NCI-H146 treated with DMSO at 0.1 percent for 48 hours (cell line): ENCODE measurements at regions not wholly inside any gene's neighbourhood (a gene's known extent, or its start where the extent isn't known, plus 50 kb on each side); places are given as distances from the start of the nearest gene placed in this dataset.
"Not testable (repeated sequence)": the region's sequence is repeated elsewhere in the genome, so short reads cannot be mapped to it uniquely, and the experiment has no call there.

Source experiments
- DNase-seq: peaks from one replicate; lab custom pipeline; 2025; ENCODE audit not compliant: unreplicated experiment; lab: John Stamatoyannopoulos, UW

DNA sequence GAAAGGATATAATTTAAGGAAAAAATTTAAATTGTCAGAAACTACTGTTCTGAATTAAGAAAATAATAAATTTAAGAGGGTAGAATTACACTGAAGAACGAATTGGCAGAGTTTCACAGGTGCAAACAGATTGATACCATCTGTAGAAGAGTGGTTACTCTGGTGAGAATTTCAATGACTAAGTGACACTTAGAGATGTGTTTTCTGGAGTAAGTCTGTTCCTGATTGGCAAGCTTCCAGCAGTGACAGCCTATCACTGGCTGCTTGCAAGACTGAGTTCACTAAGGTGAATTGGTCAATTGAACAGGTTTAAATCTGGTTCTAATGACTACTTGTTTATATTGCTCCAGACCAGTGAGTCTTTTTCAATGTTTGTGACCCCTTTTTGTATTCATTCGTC, 838.2 kb upstream of the RGS18 start:
- no peak for DNase-seq

GRCh38 chr1:191327868-191328267, 830.4 kb upstream of the RGS18 start:
- no peak for DNase-seq

- no peak for DNase-seq
Measured at GRCh38 chr1:191343816-191344215, 814.4 kb upstream of the RGS18 start.

DNA sequence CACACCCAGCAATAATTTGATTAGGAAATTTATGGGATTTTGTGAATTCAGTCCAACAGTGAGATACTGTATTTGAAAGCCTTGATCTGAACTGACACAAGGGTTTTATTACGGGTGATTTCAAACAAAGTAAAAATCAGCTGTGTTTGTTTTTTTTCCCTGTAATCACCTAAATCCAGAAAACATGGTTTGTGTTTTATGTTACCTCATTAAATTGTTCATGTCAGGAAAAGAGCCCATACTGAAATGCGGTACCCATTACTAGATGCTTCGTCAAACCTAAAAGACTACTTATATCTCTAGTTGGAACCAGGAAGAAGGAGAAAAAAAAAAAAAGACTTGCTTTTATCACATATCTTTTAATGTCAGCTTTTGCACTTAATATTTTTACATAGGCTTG, 811.9 kb upstream of the RGS18 start:
- no peak for DNase-seq

- no peak for DNase-seq
Measured at GRCh38 chr1:191348328-191348727, 809.9 kb upstream of the RGS18 start.

DNA sequence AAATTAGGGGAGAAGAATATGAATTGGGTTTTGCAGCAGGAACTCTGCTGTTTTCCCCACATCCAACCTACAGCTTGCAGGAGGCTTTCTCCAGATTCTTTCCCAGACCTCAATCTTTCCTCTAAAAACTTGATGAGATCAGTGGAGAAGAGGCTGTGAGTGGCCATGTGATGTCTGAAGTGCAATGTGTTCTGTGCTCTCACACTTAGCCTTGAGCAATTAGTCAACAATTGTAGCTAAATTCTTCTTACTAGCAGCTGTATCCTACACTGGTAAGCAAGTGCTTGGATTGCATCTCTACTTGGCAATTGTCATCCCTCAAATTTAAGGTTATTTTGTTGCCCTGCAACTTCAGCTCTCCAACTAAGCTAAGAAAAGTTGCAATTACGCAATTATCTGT, 807.3 kb upstream of the RGS18 start:
- DNase-seq: no peak

DNA sequence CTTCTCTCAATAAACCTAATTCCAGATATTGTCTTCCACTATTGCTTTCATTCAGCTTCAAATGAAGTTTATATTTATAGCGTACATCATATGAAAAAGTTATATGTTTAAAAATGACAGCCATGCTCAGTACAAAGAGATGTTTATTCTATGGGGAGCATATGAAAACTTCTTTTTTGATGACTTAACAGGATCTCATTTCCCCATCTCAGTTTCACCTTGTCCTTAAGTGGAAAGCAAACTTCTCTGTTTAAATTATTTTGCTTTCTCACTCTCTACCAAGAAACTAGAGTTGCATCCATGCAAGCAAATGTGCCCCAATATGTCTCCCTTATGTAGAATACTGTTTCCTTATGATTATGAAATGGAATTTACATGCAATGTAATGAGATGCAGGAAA, 799.5 kb upstream of the RGS18 start:
- no peak for DNase-seq

GRCh38 chr1:191366686-191367085, 791.6 kb upstream of the RGS18 start:
- DNase-seq: no peak

DNA sequence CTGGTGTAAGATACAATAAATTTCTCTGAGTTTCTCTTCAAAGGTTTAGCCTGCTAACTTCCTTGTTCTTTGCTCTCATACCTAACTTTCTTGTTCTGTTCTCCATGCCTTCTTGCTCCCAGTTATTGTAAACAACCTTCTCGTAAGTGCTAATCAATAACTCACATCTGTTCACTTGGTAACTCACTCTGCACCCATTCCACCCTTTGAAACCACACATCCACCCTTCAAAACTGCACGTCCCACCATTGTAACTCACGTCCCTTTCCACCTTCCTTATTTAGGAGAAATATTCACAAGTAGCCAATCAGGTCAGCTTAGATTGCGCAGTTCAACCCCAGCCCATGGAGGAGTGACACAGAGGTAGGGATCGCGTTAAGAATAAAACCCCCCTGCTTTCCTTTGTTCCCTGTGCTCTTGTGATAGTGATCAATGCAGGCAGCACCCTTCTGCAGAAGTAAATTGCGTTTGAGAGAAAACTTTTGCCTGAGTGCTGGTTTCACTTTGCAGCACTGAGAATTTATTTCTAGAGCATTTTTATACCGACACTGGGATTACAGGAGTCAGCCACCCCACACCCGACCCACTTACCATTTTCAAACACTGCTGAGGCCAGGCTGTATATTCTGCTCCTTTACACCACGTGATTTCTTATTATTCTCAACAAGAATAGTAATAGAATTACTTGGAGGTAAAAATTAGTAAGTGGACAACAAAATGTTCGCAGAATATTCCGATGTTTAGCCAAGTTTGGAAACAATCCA, 789.2 kb upstream of the RGS18 start:
- DNase-seq: no peak

DNA sequence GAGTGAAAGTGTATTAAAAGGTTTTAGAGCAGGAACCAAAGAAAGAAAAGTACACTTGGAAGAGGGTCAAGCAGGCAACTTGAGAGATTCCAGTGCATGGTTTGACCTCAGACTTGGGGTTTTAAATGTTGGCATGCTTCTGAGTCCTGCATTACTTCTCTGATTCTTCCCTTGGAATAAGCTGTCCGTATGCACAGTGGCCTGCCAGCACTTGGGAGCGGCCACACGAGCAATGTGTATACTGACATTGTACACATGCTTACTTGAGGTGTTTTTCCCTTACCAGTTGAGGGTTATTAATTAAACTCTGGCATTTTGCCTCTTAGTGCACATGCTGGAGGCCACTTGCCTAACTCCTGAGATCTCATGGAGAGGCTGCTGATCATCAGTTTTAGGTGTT, 786.6 kb upstream of the RGS18 start:
- no peak for DNase-seq

DNA sequence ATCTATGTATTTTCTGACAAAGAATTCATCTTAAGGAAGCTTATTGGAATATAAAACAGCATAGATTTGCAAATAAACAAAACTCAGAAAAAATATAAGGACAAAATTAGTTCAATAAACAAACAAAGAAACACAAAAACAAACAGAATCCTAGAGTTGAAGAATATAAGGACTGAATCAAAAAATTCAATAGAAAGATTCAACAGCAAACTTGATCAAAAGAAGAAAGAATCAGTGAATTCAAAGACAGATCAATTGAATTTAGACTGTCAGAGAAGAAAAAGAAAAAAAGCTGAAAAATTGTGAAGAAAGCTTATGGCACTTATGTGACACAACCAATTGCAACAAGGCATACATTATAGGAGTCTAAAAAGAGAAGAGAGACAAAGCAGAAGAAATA, 770.0 kb upstream of the RGS18 start:
- no peak for DNase-seq

GRCh38 chr1:191396622-191397021, 761.6 kb upstream of the RGS18 start:
- no peak for DNase-seq

GRCh38 chr1:191398551-191398950, 759.7 kb upstream of the RGS18 start:
- no peak for DNase-seq

DNA sequence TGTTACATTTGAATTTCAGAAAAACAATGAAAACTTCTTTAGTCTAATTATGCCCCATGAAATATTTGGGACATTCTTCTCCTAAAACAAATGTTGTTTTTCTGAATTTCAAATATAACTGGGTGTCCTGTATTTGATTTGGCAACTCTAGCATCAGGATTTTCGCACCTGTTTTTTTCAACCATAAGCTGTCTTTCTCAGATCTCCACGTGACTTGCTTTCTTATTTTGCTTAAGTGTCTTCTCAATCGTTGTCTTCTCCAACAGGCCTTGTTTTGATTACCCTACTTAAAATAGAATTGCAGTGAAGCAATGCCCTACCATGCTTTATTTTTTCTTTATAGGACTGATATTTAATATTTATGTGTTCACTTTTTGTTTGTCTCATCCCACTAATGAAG, 752.8 kb upstream of the RGS18 start:
- no peak for DNase-seq

GRCh38 chr1:191414981-191415640, 743.2 kb upstream of the RGS18 start:
- DNase-seq: no peak

- DNase-seq: no peak
Measured at GRCh38 chr1:191419842-191420241, 738.4 kb upstream of the RGS18 start.

DNA sequence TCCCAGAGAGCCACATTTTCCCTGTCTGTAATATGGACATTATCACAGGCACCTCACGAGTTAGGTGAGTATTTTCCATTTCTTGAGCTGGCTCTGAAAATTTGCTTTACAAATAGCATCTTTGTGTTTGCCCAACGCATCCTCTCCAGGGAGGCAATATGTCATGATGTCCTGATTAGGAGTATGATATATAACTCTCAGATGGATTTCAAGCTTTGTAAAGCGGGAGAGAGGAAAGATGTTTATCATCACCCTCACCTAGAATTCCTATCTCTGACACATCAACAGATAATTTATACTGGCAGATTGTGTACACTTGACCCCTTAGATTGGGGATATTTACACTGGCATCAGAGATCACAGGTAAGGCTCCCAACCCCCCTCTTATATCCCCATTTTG, 730.7 kb upstream of the RGS18 start:
- DNase-seq: no peak

GRCh38 chr1:191432817-191433216, 725.4 kb upstream of the RGS18 start:
- no peak for DNase-seq

DNA sequence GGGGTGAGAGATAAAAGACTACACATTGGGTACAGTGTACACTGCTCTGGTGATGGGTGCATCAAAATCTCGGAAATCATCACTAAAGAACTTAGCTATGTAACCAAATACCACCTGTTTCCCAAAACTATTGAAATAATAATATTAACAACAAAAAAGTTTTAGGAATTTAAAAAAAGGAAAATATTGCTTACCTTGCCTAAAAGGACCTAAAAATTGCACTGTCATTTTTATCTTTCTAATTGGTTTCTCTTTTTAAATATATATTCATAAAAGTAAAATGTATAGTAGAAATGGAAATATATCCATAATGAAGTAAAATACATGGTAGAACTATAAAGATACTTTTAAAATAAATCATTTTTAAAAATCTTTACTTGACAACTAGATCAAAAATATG, 719.3 kb upstream of the RGS18 start:
- DNase-seq: no peak

DNA sequence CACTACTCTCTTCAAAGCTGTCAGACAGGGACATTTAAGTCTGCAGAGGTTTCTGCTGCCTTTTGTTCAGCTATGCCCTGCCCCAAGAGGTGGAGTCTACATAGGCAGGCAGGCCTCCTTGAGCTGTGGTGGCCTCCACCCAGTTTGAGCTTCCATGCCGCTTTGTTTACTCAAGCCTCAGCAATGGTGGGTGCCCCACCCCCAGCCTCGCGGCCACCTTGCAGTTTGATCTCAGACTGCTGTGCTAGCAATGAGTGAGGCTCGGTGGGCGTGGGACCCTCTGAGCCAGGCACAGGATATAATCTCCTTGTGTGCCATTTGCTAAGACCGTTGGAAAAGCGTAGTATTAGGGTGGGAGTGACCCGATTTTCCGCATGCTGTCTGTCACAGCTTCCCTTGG, 710.0 kb upstream of the RGS18 start:
- not testable (repeated sequence) for DNase-seq

GRCh38 chr1:191452586-191452985, 705.7 kb upstream of the RGS18 start:
- DNase-seq: no peak

DNA sequence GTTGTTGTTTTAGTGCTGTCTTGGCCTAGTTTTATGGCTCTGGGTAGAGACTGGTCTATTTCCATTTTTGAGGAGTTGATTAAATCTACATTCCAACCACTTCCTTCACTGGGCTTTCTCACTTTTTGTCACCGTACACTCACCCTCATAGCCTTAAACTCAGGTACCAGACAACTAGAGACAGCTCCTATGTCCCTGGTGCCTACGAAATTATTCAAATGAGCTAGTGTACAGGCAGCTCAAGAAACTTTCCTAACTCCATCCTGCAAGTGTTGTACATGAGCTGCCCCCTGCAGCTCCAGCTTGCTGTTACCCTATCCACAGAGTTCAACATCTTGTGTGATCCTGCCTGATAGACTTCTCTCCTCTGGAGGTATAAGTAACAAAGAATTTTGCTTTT, 704.8 kb upstream of the RGS18 start:
- DNase-seq: no peak

DNA sequence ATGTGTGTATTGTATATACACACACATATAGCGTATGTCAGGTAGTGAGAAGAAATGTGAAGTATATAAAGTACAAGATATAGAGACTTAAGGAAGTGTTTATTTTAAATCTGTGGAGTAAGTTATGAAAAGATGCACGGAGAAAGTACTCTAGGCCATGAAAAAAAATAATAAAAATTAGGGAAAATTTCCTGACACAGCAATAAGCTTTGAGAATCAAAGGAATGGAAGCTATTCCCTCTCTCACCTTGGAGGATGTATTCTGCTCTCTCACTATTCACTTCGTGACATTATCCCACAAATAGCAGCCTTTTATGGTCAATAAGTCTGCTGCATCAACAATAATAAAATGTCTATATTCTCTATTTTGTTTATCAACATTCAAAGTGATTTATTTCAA, 700.4 kb upstream of the RGS18 start:
- DNase-seq: no peak
